NCI-H510A treated with DMSO at 0.1 percent for 48 hours (cell line): ENCODE measurements at regions not wholly inside any gene's neighbourhood (a gene's known extent, or its start where the extent isn't known, plus 50 kb on each side); places are given as distances from the start of the nearest gene placed in this dataset.

Experiments
- DNase-seq: peaks from one replicate; lab custom pipeline; 2025; lab: John Stamatoyannopoulos, UW

DNA sequence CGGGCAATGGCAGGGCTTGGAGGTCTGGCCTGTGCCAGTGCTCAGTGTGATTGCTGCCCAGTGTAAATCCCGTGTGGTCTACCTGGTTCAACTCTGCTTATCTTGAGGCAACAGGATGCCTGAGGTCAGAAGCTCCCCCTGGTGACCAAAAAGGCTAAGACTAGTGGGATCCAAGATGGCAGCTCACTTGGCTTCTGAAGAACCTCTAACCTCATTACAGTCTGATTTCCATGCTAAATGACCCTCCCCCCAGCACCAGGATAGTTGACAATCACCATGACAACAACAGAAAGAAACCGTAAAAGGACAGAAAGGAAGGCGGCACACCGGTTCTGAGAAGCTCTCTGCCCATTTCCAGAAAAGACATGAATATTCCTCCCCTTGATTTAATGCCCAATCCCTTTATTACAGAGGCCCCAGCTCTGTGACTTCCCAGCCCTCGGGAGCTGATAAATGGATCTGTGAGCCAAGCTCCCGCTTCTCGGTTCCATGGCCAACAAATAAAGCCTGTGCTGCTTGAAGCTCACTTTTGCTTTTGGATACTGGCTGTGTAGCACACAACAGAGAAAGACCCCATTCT is 398.4 kb downstream of the CTTN start:
- no peak for DNase-seq

DNA sequence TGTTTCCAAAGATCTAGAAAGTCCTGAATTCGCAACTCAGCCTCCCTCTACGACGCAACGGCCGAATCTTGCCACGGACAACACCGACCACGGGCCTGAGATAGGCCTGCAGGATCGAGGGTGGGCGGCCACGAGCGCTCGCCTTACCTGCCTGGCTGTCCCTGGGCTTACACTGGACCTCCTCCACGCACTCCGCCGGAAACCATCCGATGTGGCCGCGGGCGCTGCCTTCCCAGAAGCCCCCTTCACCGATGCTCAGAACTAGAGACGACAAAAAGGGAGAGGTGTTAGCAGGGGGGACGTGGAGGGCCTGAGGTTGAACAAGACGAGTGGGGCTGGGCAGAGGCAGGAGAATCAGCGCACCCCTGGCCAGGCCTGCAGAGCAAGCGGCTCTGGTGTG is 400.0 kb downstream of the CTTN start:
- no peak for DNase-seq

DNA sequence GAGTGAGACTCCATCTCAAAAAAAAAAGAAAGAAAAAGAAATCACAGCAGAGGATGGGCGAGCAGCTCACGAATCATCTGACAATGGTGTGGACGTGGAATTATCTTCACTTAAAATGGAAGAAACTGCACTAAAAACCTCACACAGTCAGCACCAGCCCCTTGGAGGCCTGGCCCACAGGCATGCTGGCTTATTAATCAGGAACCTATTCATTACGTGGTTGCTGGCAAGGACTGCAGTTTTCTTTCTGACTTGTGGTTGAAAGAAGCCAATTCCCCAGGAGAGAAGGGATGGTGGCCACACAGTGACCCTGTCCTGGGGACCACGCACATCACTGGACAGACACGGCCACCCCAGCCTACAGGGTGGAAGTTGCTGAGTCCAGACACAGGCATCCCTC is 401.1 kb downstream of the CTTN start:
- no peak for DNase-seq

DNA sequence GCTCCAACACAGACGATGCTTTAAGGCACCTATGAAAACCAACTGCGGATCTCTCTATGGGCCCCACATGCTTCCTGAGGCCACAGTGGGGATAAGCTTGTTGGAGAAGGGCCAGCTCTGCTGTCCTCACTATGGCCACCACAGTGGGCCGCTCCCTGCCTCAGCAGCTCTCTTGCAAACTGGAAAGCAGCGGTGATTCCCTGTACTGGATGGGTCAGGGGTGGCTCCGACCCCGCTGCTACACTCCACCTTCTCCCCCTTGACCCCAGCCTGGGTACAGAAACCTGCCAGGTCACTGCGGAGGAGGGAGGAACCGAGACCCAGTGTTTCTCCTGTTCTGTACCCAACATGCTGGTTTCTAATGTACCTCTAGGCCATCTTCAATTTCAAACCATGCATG is 403.9 kb downstream of the CTTN start:
- DNase-seq: no peak

DNA sequence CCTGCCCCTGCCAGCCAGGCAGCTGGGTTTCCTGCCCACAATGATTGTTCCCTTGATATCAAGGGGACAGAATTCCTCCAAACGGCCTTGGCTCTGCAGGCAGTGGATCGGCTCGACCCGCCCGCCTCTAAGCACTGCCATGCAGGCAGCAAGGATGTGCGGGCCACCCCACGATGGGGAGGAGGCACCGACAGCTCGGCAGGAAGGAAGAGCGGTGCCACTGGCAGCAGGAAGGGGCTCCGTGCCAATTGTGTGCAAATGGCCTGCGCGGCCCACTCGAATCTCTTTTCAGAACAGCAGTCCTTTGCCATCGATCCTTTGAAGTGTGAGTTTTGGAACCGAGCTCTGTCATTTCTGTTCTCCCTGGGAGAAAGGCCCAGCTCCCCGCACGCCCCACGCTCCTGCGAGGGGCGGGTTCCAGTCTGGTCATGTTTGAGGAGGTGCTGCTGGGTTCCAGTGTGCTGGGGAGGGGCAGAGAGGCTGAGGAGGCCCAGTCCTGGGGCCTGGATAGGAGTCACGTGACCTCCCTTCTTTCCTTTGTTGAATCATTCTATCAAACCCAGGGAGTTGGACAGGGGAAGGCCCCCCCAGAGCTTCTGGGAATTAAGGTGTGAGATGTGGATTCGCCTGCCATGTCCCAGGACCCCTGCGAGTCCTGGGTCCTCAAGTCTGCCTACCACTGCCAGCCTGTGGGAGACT is 406.0 kb downstream of the CTTN start:
- DNase-seq: no peak

DNA sequence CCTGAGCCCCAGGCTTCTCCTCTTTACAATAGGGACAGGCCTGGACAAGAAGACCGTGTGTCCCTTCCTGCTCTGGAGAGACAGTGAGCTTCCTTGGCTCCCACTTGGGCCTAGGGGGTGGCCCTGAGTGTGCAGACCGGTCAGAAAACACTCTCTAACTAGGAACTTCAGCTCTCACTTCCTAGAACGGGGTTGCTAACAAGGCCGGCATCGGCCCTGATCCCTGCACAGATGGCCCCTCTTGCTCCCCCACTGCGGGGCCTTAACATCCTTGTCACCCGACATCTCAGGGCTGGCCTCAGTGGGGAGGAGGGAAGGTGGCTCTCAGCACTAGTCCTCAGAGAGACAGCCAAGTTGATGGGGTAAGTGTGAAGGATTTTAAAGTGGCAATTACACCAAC is 406.9 kb downstream of the CTTN start:
- no peak for DNase-seq

DNA sequence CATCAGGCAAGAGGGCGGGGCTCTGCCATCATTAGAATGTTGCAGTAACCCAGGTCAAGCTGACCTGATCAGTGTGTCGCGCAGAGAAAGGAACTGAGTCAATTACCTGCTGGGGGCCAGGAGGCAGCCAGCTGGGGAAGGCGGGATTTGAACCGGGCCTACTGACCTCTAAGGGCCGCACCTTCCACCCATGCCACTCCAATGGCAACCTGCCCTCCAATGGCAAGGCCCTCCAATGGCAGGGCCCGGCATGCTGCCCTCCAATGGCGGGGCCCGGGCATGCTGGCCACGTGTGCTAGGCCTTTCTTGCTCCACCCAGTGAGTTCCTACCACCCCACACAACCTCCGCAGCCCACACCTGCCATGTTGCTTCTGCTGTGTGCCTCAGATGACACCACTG is 407.6 kb downstream of the CTTN start:
- no peak for DNase-seq

DNA sequence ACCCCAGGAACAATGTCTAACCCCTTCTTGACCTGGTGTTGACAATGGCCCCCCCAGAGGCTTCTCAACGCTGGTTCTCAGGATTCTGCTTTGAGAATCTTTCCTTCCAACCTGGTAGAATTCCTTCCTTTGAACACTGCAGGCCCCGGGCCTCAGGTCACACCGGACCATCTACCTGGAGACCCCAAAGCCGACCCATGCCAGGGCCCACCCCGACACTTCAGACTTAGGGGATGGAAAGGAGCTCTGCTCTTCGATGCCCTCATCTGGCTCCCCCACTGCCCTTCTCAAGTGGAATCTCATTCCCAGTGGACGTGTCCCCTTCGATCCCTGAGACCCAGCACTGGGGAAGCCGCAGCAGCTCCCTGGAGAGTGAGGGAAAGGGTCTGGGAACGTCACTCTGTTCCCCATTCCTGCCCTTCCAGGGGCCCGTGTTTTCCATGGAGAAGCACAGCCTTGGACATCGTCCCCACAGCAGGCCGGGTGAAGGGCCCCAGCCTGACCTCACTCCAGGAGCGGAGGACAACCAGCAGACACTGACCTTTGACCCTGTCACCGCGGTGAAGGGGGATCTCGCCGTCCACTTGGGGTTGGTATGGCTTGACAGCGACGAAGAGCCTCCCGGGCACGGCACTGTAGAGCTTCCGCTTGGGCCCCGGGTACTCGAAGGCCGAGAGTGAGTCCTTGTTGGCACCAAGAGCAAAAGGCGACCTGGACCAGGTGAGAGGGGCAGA is 408.3 kb downstream of the CTTN start:
- DNase-seq: no peak

DNA sequence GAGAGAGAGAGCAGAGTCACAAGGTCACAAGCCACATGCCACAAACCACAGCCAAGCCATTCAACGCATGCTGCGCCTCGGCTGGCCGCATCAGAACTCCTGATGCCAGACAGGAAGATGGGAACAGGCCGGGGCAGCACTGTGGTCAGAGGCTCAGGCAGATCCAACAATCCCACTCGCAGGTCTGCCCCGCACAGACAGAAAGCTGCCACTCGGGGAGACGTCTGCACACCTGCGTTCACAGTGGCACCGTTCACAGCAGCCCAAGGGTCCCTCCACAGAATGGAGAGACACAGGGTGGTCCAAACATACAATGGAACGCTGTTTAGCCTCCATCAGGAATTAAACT is 408.8 kb downstream of the CTTN start:
- no peak for DNase-seq

DNA sequence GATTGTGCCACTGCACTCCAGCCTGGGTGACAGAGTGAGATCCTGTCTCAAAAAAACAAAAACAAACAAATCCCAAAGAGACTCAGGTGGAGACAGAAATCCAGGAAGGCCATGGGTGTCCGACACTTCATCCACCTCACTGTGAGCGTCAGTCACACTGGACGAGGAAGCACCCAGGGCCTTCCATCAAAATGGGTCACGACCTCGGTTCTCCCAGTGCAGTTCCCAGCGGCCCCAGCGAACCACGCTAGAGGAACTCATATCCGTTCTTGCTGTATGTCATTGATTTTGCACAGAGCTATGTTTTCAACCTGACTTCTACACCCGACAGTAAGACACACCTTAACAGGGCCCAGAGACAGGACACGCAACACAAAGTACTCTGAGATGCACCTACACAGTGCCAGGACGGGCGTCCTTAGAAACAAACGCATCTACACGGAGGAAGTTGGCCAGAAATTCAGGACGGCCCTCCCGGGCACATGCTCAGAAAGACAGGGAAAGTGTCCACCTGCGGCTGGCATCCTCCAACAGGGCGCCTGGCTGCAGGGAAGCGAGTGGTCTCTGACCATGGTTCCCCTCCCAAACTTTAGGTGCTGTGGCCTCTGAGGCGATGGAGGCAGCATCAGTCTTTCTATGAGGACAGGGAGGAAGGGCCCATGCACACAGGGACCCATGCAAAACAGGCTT is 410.5 kb downstream of the CTTN start:
- no peak for DNase-seq

DNA sequence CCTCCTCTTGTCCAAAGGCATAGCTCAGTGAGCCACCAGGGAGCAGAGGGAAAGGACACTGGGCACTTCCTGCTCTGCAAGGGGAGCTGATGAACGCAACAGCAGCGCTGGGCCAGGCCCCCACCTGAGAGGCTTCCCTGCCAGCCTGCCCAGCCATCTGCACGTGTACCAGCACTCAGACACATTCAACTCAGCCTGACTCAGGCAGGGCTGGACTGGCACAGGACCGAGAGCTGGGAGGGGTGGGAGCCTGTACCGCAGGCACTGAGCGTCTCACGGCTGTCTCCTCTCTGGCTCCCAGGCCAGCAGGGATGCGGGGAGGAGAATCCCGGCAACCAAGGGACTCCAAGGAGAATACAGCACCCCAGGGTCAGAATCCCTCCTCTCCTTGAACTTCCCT is 411.8 kb downstream of the CTTN start:
- no peak for DNase-seq

DNA sequence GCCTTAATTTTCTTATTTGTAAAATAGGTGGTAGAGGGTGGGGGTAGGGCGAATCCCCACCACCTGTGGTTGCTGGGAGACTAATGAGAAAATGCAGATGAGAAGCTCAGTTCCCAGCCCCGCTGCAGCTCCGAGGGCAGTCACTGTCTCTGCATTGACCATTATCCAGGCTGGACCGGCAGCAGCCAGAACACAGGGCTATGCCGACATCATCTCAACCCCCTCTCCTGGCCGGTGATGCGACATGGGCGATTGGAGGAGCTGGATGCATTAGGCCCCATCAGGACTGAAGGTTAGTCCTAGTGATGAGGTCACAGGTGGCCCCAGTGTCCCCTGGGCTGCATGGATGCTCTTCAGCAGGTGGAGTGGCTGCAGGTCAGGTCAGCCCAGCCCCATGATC is 412.4 kb downstream of the CTTN start:
- no peak for DNase-seq

DNA sequence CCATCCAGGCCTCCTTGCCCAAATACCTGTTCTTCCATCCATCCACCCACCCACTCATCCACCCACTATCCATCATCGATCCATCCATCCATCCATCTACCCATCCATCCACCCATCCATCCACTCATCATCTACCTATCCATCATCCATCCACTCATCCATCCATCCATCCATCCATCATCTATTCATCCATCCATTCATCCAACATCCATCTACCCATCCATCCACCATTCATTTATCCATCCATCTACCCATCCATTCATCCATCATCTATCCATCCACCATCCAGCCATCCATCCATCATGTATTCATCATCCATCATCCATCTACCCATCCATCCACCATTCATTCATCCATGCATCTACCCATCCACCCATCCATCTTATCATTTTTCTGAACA is 413.2 kb downstream of the CTTN start:
- no peak for DNase-seq

DNA sequence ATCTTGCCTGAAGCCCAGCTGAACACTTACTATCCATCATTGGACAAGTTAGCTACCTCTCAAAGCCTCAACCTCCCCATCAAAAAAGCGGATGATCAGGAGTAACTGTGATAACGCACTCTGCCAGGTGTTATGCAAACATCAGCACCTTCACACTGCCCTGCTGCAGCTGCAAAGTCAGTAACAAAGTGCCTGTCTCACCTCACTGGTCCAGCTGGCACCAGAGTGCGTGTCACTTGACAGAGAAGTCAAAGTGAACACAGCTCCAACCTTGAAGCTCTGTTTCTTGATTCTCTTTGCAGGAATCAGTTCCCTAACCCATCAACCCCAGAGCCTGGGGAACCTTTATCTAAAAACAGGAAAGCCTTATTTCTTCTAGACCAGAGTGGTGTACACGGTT is 413.6 kb downstream of the CTTN start:
- DNase-seq: peak; percentile 44

DNA sequence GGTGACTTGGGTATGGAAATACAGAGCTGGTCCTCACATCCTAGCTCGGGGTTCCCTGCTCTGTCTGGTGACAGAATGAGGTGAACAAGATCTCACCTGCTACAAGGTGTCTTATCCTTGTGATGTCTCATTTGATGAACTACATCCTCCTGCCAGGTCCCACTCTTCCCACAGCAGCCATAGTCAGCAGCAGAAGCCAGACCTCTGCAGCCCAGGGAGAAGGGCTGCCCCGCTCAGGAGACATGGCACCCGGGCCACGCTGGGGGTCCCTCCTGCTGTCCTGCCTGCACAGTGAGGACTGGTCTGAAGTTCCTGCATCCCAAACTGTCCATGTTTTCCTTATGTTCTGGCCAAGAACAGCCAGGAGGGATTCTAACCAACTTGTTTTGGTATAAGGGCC is 414.1 kb downstream of the CTTN start:
- DNase-seq: no peak

DNA sequence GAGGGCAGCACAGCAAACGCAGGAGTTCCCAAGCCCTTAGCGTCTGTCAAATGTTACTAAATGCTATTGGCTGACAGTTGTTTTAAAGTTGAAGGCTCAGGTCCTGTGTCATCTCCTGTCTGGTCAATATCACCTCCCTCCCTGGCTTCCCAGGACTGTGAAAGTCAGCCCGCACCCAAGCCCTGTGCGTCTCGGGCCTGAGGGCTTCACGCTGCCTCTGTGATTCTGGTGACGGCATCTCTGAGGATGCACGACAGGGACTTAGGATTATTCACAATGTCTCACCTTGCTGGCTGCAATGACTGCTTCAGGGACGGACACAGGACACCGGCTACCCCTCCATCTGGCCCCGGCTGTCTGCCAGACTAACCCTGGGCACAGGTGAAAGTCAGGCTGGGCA is 415.3 kb downstream of the CTTN start:
- no peak for DNase-seq

DNA sequence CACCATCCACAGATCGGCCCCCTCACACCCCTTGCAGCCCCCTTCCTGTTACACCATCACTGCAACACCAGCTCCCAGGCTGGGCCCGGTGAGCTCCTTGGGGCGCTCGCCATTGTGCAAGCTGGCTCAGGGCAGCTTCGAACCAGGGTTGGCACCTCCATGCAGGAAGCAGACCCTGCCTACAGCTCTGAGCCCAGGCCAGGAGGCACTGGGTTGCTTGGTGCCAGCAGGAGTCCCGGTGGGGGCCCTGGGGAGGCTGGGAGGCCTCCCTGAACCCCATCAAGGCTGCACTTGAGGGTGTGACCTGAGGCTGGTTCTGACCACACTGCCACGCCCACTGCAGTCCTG is 417.1 kb downstream of the CTTN start:
- DNase-seq: no peak

DNA sequence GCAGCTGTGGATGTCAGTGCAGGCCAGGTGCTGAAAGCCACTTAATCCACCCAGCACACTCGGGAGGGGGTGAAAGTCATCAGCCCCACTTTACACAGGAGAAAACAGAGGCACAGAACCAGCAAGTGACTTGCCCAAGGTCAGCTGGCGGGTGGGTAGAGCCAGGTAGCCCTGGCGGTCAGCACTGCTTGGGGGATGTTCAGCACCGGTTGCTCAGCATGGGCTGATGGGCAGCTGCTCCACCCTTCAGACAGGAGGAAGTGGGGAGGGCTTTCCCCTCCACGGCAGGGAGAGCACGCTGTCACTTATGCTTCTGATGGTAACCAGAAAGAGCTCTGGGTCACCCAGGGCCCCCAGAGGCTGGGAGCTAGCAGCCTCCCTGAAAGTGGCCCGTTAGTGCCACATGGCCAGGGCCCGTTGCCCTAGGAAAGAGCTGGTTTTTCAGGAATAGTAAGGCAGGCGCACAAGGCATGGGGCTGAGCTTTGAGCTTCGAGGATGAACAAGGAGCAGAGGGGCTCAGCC is 417.9 kb downstream of the CTTN start:
- peak; percentile 12 for DNase-seq

DNA sequence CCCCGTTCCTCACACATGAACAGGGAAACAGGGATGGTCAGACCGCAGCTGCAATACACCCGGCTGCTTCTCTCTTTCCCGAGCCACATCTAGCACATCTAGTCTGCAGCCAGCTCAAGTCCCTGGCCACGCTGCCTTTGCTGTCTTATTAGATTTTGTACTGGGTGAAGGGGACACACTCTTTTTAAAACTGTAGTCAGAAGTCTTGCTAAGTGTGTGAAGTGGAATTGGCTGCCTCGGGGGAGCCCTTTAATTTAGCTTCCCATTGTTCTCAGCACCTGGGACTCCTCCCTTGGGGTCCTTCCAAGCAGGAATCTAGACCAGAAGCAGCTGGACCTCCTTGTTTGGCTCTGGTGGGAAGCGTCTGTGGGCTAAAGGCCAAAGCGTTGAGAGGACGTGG is 420.0 kb downstream of the CTTN start:
- DNase-seq: no peak

DNA sequence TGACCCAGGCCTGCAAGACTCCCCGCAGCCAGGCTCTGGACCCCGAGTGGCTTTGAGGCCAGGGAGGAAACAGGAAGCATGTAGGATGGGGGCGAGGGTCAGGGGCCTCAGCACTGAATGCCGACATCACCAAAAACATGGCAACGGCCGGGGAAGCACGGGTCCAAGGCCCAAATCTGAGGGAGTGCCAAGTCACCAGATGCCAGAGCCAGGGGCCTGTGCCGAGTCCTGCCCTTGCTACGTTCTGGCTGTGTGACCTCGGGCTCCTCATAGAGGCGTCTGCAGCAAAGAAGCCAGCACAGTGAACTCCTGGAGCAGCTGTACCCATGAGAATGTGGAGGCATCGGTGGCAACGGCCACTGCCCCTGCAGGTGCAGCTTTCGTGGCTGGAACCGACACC is 420.7 kb downstream of the CTTN start:
- no peak for DNase-seq

DNA sequence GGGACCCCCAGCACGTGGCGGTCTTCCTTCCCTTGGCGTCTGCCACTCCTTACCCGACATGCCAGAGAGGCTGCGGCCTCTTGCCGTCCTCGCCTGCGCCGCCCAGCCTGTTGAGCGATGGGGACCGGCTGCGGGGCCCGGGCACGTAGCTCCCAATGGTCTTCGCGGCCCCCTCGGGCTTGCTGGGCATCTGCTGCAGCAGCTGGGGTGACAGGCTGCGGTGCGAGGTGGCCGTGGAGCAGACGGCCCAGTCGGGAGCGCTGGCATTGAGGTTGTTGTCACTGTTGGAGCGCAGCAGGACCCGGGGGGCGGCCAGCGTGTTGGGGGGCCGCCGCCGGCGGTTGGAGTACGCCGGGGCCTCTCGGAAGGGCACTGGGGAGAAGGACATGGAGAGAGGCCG is 422.0 kb downstream of the CTTN start:
- DNase-seq: no peak

DNA sequence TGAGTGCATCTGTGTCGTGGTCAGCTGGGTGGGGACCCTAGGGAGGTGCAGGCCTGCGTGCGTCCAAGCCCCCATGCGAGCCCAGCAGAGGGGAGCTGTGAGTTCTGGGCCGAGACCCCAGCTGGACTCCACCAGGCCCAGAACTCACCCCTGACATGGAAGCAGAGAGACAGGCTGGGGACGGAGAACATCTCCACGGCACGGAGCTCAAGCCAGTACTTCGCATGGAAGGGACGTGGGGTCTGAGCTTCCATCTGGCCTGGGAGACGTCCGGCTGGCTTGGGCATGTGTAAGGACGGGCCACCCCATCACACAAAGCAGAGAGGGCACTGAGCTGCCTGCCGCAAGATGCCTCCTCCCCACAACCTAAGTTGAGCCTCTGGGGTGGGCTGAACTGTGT is 422.4 kb downstream of the CTTN start:
- DNase-seq: no peak

DNA sequence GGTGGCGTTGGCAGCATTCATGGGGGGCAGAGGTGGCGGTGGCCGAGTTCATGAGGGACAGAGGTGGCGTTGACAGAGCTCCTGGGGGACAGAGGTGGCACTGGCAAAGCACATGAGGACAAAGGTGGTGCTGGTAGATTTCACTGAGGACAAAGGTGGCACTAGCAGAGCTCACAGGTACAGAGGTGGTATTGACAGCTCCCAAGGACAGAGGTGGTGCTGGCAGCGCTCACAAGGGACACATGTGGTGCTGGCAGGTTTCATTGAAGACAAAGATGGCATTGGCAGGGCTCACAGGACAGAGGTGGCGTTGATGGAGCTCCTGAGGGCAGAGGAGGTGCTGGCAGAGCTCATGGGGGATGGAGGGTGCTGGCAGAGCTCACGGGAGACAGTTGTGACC is 425.4 kb downstream of the CTTN start:
- DNase-seq: no peak
